DMS53 treated with DMSO at 0.1 percent for 48 hours (cell line): ENCODE measurements at regions not wholly inside any gene's neighbourhood (a gene's known extent, or its start where the extent isn't known, plus 50 kb on each side); places are given as distances from the start of the nearest gene placed in this dataset.

Source experiments
- DNase-seq: peaks from one replicate; lab custom pipeline; 2025; ENCODE audit not compliant: unreplicated experiment; lab: John Stamatoyannopoulos, UW

DNA sequence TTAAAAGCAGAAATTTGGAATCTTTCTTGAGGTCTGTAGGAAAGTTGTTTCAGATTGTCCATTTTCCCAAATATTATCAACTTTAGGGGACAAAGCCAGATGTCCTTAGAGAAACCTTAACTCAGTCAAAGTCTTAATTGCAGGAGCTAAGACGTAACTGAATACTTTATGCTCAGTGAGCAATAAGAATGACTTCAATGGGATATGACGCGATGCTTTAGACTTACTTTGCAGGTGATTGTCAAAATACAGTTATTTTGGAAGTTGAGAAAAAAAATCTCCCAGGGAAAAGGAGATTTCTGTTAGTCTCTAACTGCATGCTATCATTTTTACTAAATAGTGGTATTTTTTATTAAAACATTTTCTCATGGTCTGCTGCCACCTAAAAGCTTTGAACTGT is 750.9 kb upstream of the STXBP6 start:
- no peak for DNase-seq

DNA sequence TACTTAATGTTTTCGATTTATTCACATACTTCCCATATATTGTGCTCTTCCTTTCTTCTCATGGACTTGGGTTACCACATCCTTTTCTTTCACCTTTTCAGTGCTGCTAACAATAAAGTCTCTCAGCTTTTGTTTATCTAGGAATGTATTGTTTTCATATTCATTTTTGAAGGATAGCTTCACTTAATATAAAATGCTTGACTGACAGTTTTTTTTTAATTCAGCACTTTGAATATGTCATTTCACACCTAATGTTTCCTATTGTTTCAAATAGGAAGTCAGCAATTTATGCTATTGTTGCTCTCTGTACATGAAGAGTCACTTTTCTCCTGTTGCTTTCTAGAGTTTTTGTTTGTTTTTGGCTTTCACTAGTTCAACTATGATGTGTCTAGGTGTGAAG is 738.3 kb upstream of the STXBP6 start:
- no peak for DNase-seq

GRCh38 chr14:25765909-25766308 is 716.0 kb upstream of the STXBP6 start:
- DNase-seq: no peak

GRCh38 chr14:25759920-25760655 is 710.1 kb upstream of the STXBP6 start:
- DNase-seq: no peak

DNA sequence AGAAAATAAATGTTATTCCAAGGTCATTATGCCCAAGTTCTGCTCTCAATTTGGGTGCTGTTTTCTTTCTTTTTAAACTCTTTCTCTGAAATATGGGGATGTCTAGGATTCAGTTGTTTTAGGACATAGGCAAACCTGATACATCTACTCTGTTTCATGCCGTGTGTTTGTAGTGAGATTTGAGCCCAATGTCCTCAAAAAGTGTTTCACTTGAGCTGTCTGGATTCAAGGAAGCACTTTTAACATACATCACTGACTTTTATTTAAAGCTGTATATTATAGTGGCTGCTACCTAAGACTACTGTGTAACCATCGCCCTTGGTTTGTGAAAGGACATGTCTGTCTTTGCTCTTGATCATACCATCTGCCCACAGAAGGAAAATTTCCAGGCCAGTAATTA is 709.3 kb upstream of the STXBP6 start:
- DNase-seq: no peak

GRCh38 chr14:25757364-25757763 is 707.4 kb upstream of the STXBP6 start:
- DNase-seq: no peak

DNA sequence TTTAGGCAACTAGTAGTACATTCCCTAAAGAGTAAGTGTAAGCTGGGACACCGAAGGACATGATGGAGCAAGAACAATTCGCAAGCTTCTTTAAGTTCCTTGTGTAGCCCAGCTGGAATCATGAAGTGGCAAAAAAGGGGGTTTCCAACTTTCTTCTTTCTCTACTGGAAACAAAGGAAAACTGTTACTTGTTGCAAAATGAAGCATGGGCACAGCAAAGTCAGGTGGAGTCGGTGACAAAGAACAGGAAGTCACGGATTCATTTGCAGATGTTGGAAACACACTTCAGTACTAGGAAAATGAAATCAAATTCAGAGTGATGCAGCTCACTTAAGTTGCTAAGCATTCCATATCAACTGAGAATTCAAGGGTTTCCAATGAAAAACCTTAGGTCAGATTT is 706.9 kb upstream of the STXBP6 start:
- DNase-seq: no peak

DNA sequence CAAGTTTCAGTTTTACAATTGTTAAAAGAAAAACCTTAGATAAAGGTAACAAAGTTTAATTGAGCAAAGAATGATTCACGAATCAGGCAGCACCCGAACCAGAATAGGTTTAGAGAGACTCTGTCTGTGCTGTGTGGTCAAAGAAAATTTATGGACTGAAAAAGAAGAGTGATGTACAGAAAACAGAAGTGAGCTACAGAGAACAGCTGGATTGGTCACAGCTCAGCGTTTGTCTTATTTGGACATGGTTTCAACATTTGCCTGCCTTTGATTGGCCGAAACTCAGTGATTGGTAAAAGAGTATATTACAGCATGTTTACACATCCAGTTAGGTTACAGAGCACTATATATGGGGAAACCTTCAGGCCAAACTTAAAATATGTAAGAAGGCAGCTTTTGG is 703.2 kb upstream of the STXBP6 start:
- no peak for DNase-seq

DNA sequence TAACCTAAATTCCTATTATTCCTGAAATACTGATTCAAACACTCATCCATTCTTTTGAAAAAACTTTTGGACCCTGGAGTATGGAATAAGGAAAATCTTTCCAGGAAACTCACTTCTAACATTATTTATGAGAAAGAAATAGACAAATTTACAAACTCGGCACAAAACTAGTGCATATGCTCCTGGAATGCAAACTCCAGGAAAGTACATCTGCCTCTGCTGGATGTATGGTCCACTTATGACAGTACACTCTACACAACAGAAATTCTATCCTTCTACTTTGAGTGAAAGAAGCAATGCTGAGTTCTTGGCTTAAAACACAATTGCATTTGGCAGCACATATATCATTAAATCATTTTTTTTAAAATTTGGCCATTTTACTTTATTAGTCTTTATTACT is 700.5 kb upstream of the STXBP6 start:
- DNase-seq: no peak
